ENCODE measurements at regions not wholly inside any gene's neighbourhood (a gene's known extent, or its start where the extent isn't known, plus 50 kb on each side); places are given as distances from the start of the nearest gene placed in this dataset.

DNA sequence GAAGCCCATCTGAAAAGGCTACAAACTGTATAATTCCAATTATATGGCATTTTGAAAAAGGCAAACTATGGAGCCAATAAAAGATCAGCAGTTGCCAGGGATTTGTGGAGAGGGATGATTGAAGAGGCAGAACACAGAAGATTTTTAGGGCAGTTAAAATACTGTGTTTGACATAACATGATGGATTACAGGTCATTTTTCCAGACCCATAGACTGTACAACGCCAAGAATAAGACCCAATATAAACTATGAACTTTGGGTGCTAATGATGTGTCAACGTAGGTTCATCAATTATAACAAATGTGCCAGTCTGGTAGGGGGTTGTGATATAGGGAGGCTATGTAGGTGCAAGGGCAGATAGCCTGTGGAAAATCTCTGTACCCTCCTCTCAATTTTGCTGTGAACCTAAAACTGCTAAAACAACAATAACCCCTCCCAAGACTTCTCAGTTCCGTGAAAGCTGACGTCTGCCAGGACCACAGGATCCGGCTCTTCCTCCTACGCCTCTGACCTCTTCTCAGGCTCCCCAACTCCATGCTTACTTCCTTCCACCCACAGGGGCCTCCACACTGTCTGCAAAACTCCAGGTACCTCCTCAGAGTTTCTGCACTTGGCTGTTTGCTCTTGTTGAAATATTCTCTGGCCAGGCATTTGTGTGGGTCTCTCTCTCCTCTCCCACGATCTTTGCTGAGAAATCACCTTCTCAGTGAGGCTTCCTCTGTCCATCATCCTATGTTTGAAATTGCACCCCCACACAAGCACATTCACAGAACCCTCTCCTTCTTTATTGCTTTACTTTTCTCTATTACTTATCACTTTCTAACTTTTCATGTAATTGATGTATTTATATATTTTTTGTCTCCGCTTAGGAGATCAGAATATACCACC lies 131.4 kb downstream of the BBS10 start:
- DNase-seq (ENCODE audit: low spot score): no peak

DNA sequence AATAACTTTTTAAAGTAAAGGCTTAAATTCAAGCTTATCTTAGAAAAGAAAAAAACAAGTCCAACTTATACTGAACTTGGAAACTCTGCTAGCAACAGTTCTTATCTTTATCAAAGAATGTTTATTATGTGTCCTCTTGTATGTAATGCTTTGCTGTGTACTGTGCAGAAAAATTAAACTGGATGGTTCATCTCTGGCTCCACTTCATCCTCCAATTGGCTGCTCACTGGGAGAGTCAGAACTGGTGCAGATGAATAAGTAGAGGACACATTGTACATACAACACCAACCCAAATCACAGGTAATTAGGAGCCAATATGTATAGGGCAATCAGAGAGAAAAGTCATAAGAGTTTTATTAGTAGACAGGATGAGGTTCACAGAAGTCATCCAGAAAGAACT lies 123.6 kb upstream of the NAP1L1 start:
- DNase-seq (ENCODE audit: low spot score): no peak

DNA sequence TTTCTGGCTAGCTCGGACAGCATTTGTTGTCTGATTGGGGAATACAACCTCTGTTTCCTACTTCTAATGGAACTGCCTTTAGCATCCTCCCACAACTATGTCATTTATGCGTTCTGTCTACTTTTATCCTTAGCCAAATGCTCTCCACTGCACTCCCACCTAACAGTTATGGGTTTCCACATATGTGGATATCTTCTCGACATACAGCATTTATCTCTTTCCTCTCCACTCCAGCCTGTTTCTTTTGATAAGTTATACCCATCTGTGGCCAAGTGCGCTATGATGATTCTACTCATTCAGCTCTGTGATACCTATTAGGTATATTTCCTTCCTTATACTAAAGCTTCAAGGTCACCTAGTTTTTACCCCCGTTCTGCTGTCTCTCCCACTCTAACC lies 122.2 kb upstream of the NAP1L1 start:
- DNase-seq (ENCODE audit: low spot score): no peak

DNA sequence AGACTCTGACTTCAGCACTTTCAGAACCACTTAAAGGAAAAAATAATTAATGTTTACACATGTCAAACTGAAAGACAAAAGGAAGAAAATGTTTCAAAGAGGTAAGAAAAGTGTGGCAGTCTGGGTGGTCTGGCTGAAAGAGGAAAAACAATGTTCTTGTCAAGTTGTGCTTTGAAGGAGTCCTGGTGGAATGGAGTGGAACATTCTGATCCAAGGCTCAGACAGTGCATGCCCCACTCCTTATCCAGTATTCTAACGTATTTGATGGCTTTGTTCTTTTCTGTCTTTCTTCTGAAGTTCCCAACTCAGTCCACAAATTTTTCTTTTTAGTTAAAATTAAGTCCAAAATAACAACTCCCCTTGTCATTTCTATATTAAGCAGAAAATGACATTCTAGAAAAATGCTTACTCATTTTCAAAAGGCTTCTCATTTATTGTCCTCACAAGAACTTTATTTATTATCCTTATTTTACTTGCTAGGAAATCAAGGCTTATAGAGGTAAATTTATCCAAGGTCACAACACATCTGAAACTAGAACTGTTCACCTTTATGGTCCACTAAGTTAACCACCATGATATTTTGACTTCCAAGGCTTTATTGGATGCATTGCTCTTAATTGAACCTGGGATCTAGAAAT lies 121.7 kb upstream of the NAP1L1 start:
- DNase-seq (ENCODE audit: low spot score): no peak

DNA sequence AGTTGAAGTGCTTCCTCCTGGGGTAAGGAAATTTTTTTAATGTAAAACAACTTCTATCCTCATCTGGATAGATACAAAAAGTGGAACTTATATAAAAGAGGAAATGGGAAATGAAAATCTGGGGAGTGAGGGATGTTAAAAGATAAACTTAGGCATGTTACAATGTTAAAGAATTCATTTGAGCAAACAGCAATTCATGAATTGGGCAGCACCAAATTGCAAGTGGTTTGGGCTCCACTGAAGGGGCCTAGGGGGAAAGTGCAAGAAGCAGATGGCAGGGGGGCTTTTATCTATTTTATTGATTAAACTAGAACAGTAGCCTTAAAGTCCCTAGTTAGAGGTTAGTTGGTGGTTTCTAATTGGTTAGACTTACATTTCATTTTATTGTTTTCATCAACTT lies 118.1 kb upstream of the NAP1L1 start:
- DNase-seq (ENCODE audit: low spot score): no peak

DNA sequence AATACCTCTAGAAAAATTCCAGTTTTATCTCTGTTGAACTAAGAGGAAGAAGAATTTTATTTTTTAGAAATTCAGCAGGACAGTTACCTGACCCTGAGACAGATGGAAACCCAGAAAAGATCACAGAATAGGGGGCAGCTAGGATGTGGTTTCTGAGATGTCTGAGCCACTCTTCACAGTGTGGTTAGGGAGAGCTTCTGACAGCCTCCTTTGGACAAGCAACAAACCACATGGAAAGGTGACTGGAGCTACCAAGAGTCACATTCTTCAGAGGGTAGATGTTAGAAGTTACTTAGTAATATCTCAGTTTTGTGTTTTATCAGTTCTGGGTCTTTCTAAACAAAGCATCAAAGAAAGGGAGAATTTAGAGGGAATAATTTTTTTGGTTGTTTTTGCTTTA lies 117.3 kb upstream of the NAP1L1 start:
- no peak for DNase-seq (ENCODE audit: low spot score)

DNA sequence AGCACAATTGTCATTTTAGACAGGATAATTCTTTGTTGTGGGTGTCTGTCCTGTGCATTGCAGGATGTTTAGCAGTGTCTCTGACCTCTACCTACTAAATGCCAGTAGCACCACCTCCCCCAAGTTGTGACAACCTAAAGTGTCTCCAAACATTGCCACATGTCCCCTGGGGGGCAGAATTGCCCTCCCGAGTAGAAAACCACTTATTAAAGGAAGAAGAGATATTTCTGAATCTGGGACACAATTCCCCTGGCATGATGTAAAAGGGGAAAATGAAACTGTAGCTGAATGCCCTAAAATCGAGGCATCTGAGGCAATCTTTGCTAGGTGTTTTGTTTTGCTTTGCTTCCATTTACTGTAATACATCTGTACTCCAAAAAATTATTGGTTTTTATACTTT lies 116.8 kb upstream of the NAP1L1 start:
- DNase-seq (ENCODE audit: low spot score): no peak

DNA sequence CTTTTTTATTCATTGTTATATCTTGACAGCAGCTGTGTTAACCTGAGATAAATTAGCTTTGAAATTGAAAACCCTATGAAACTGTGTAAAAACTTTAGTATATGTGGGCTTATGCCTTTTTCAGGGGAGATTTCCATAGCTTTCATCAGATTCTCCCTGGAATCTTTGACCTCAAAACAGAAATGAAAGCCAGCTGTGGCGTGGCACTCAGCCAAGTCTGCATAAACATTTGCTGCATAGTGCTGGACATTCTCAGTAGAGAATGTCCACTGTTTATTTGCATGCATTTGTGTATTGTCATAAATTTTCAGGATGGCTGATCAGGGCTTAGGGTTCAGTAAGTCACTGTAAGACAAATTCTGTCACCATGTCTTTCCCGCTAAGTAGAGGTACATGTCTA lies 115.3 kb upstream of the NAP1L1 start:
- no peak for DNase-seq (ENCODE audit: low spot score)

DNA sequence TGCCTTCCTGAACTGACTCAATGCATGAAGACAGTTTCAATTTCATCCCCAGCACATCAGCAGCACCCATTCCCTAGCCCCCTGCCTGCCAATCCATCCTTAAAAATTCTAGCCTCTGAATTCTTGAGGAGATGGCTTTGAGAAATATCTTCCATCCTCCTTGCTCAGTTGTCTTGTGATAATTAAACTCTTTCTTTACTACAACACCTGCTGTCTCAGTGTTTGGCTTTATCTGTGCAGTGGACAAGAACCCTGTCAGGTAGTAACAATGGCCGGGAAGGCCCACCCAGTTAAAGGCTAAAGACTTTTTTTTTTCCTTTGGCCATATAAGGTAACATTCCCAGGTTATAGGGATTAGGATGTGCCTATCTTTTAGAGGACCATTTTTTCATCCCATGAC lies 114.4 kb upstream of the NAP1L1 start:
- DNase-seq (ENCODE audit: low spot score): no peak

DNA sequence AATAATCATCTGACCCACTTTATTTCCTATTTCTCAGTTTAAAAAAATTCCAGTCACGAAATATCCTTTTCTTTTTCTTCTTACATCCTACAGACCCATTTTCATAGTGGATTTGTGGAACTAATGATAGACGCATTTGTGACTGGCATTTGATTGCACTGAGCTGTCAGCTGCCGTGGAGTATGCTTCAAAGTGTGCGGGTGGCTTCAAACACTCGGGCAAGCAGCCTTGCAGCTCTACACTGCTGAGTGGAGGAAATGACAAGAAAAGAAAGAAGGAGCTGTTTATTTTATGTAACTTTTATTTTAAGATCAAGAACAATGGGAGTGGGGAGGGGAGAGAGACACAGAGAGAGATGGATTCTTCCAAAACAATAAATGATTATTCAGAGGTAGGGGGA lies 112.8 kb upstream of the NAP1L1 start:
- DNase-seq (ENCODE audit: low spot score): no peak

DNA sequence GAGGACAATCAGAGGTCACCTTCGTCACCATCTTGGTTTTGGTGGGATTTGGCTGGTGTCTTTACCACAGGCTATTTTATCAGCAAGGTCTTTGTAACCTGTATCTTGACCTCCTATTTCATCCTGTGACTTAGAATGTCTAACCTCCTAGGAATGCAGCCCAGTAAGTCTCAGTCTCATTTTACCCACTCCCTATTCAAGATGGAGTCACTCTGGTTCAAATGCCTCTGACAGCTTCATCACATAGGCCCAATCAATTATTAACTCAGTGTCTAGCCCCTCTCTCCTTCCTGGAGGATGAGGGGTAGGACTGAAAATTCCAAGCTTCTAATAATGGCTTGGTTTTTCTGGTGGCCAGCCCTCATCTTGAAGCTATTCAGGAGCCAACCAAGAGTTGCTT lies 111.4 kb upstream of the NAP1L1 start:
- DNase-seq (ENCODE audit: low spot score): no peak

DNA sequence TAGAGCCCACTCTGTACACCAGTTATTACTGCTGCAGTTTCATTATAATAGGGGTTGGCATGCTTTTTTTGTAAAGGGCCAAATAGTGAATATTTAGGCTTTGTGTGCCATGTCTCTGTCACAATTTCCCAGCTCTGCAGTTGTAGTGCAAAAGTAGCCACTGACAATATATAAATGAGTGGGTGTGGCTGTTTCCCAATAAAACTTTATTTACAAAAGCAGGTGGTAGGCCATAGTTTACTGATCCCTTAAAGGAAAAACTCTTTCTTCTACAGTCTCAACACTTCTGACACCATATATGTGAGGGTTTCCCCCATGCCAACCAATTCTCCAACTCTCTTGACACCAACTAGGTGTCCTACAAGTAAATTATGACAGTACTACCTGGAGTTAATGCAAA lies 110.2 kb upstream of the NAP1L1 start:
- no peak for DNase-seq (ENCODE audit: low spot score)

DNA sequence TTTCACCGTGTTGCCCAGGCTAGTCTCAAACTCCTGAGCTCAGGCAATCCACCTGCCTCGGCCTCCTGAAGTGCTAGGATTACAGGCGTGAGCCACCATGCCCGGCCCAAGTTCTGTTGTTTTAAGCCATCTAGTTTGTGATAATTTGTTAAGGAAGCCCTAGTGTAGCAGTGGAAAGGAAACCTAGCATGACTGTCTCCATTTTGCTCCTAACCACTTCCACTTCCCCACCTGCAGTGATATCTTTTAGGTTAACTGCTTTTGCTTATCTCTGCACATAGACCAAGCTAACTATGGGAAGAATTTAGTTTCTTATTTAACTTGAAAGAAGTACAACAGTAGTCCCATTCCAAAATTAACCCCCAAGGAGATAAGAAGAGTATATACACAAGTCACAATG lies 109.5 kb upstream of the NAP1L1 start:
- DNase-seq (ENCODE audit: low spot score): no peak

DNA sequence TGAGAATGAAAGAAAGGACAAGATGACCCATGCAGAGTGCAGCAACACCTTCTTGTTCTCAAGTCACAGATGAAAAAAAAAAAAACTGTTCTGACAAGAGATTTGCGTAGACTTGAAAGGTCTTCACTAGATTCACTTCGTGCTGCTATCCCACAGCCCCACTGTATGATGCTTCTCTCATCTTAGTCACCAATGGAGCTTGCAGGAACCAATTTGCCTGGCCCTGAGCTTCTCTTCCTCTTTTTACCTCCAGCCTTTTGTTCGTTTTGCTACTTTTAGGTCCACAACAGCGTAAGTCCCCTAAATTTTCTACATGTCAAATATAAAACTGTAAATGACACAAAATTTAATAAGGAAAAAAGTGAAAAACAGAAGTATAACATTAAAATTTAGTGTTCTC lies 107.9 kb upstream of the NAP1L1 start:
- DNase-seq (ENCODE audit: low spot score): no peak

DNA sequence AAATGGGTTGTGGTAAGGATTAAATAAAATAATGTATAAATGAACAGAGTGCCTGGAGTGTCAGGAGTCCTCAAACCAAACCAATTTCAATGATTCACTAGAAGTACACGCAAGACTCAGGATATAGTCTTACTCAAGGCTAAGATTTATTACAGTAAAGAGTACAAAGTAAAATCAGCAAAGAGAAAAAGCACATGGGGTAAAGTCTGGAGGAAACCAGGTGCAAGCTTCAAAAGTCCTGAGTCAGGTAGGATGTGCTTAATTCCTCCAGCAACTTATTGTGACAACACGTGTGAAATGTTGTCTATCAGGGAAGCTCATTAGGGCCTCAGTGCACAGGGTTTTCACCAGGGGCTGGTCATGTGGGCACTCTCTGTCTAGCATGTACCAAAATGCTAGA lies 105.8 kb upstream of the NAP1L1 start:
- no peak for DNase-seq (ENCODE audit: low spot score)

DNA sequence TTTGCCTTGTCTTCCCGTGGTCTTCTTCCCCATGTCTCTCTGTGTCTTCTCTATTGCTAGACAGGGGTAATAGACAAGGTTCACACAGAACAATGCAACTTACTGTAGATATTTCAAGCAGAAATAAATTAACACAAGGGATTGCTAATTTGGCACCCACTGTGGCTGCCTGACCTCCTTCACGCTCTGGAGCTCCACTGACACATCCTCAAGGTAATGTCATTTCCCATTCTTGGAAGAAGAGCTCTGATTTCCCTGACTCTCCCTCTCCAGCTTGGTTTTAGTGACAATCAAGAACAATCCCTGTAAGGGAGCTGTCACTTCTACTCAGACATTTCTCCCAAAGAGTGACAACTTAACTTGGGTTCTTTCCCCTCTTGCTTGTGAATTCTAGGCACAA lies 105.4 kb upstream of the NAP1L1 start:
- no peak for DNase-seq (ENCODE audit: low spot score)

DNA sequence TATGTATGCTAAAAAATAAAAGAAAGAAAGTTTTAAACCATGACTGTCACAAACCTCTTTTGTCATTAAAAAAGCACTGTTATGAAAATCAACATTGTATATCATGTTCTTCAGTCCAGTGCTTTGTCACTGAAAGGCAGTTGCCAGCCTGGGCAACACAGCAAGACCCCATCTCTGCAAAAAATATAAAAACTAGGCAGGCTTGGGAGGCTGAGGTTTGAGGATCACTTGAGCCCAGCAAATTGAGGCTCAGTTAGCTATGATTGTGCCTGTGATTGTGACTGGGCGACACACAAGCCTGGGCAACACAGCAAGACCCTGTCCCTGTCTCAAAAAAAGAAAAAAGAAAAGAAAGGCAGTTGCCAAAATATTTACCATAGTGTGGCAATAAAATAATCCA lies 102.7 kb upstream of the NAP1L1 start:
- no peak for DNase-seq (ENCODE audit: low spot score)

DNA sequence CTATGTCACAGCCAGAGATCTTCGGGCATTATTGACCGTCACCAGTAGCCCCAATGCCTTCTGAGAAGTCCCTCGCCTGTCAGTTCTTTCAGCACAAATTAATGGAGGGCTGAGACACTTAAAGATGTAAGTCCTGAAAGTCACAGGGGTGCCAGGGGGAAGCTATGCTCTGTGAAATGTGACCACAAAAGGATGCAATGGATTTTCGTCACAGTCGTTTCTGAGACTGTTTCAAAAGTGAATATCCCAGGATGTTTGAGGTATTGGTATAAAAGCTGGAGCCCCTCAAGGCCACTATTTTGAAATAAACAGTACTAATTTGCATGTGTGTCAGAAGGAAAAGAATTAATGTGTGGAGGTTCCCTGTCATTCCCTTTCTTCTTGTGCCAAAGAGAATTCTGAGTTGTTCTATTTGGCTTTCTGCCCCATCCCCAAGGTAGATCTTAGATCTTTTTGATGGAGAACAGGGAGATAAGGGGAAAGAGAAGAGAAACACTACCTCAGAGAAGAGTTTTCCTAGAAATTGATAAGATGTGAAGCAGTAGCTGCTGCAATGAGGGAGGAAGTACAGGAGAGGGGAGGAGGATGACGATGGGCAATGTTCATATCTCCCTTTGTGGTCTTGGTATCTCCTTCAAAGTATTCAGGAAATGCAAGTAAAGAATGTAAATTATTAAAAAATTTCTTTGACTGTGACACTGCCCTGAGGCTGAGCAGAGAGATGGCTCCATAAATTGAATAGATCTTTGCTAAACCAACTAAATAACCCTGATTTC lies 101.8 kb upstream of the NAP1L1 start:
- DNase-seq (ENCODE audit: low spot score): no peak

DNA sequence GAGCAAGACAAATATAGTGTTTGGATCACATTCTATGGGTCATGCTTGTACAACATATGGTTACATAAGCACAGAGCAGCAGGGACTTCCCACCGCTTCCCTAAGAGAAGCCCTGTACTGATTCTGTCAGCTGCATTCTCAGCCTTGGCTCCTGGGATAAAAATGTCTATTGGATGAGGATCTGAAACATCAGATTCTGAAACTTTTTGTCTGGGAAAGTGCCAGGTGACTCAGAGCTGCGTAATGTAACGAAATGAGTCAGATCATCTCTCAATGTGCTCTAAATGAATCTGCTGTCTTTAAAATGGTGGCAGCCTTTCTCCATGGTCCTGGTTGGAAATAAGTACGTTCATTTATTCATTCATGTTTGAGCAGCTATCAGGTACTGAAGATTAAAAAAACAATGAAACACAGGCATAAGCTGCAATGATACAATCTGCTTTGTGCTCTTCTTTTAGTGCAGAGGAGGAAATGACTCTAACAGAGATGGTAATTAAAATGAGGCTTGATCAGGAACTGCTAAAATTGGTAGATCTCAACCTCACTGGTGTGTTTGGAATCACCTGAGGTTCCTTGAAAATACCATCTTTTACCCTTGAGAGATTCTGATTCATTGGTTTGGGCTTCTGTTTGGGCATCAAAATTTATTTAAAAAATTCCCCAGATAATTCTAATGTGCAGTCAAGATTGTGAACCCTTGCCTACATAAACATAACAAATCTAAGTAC lies 99.1 kb upstream of the NAP1L1 start:
- peak; percentile 45 for DNase-seq (ENCODE audit: low spot score)

DNA sequence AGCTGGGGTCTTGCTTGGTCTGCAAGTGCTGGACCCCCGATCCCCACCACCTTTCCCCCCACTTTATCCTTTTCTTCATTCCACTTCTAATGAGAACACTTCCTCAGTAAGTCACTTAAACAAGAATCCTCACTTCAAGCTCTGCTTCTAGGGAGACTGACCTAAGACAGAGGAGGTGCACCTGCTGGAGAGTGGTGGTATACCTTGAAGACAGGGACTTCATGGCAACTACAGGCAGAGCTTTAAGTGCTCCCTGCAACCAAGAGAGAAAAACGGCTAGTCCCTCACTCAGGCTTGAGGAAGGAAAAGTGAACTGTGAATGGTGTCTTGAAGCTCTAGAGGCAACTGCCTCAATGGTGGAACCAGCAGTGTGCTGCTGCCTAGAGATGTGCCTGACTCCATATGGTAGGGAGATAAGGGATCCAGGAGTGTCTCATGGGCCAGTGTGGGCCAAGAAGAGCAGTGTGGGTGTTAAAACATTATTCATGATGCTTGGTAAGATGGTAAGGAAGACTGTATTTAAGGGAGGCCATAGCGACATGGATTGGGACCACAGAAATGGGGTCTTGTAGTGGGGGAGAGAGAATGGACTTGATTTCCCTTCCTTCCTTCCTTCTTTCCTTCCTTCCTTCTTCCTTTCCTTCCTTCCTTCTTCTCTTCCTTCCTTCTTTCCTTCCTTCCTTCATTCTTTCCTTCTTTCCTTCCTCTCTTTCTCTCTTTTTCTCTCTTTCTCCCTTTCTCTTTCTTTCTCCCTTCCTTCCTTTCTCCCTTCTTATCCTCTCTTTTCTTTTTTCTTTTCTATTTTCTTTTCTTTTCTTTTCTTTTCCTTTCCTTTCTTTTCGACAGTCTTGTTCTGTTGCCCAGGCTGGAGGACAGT lies 96.2 kb upstream of the NAP1L1 start:
- DNase-seq (ENCODE audit: low spot score): no peak

DNA sequence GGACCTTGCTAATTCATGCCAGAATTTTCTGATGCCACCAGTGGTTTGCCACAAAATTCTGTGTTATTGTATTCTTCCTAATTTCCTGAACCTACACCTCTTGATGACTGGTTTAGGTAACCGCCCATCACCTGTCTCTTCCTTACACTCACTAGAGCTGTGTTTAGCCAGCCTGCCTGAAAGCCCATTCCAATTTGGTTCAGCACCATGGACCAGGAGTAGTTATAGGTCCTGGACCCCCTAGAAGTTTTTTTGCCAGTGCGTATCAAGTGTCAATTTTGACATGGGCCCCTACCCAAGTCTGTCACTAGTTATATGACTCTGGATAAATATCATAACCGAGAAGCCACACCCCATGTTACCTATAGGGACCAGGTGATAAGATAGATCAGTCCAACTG lies 94.0 kb upstream of the NAP1L1 start:
- no peak for DNase-seq (ENCODE audit: low spot score)

All from pons (tissue), 1 donor.